ENCODE measurements at regions not wholly inside any gene's neighbourhood (a gene's known extent, or its start where the extent isn't known, plus 50 kb on each side); places are given as distances from the start of the nearest gene placed in this dataset.

DNA sequence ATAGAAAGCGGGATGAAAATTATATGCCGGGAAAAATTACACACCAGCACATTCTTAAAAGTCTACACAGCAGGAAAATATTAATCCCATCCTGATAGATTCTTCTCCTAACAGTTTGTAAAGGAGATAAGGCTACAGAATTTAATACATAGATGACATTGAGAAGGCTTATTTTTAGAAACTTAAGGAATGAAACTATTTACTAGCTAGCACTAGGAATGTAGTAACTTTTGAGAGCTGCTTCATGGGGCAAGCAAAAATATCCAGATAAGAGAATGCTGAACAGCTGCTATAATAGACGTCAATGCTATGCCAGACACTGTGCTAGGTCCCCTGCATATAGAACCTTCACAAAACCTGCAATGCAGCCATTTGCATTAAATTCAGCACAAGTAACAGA is 912.7 kb upstream of the NR2F2 start:
- no peak for DNase-seq

DNA sequence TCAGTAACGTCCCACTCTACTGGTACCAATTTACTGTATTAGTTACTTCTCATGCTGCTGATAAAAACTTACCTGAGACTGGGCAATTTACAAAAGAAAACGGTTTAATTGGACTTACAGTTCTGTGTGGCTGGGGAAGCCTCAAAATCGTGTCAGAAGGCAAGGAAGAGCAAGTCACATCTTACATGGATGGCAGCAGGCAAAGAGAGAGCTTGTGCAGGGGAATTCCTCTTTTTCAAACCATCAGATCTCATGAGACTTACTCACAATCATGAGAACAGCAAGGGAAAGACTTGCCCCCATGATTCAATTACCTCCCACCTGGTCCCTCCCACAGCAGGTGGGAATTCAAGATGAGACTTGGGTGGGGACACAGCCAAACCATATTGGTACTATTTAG is 908.2 kb upstream of the NR2F2 start:
- DNase-seq, result no peak

DNA sequence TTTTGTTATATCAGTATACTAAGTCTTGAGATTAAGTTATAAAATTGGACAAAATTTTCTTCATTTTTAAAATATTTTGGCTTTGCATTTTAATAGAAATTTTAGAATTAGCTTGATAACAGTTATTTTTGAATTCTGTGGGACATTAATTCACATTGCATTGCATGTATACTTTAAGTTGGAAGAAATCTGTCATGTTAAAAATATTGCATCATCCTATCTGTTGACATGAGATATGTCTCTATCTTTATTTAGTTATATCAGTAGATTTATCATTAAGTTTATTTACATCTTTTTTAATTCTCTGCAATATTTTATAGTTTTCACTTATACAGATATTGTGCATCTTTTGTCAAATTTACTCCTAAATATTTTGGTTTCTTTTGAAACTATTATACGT is 904.6 kb upstream of the NR2F2 start:
- no peak for DNase-seq

DNA sequence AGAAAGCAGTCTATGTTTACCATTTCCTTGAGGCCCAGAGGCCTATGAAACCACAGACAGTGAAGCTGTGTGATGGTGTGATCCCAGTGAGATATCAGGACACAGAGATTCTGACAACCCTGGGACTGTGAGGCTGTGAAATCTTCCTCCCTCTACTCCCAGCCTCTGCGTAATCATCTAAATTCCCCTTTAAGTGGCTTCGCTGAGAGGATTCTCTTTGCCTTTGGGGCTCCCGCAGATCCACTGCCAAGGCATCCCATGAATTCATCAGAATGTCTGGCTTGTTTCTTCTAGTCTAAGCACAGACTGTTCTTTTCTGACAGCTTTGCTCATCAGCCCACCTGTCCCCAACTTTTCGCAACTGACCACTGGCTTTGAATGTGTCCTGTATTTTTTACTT is 901.2 kb upstream of the NR2F2 start:
- no peak for DNase-seq

DNA sequence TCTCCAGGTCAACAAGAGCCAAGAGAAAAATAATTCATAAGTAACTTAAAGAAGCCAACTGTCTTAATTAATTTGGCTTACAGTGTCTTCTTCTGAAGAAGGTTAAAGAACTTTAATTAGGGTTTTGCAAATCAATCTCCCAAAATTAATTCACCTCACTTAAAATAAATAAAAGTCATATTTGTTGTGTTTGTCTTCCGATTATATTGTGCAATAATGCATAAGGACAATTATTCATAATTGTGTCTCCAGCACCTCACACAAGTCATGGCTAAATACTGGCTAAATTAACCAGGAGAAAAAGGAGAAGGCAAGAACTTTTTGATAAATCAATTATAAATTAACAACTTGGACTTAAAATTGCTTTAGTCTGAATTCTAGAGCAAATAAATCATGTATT is 899.0 kb upstream of the NR2F2 start:
- DNase-seq, result no peak

DNA sequence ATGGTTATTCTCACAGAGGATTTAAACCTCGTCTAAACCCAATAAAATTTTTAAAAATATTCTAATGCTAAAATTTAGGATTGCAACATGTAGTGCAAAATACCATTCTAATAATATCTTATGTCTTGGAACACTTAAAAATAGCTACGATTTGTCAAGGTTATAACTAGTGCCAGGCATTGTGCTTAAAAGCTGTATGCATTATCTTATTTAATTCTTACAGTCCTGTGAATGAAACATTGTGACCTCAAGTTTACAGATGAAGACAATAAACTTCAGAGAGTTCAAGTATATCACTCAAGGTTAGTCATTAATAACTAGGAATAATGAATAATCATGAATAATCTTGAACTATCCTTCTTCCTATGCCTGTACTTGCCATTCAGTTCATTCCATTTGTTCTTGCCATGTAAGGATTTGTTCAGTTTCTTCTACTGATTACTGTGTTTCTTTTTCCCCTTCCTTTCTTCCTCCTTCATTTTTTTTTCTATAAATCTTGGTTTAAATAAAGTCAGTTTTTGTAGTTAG is 897.6 kb upstream of the NR2F2 start:
- DNase-seq, result no peak

DNA sequence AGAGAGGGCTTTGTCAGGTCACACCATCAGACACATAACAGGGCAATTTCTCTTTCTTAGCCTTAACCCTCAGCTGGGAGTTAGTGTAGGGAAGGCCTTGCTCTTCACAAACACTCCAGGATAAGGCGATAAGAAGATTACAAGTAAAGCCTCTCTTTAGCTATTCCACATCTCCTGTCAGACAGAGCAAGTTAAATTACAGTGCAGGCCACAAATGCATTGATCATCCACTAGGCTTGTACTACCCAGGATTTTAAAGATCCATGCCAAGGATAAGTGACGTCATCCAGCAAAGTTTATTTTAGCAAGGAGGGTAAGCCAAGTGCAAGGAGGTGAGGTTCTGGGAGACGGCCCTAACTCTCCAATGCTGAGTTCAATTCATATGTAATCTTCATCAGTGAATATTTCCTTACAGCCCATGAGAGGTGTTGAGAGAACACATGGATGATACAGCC is 890.6 kb upstream of the NR2F2 start:
- no peak for DNase-seq

DNA sequence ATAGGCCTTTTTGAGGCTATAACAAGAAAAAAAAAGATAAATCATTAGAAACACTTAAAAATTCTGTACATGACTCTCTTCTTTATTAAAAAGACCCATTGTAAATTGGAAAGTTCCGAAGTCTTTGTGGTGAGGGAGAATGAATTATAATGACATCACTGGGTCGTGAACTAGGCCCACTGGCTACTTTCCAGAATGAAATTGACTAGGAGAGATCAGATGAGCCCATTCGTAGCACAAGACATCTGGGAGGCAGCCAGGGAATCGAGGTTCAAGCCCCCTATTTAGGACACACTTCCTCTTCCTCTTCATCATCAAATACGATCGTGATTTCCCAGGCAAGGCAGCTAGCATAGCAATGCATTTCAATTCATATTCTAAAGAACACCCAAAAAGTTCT is 889.8 kb upstream of the NR2F2 start:
- DNase-seq, result no peak

DNA sequence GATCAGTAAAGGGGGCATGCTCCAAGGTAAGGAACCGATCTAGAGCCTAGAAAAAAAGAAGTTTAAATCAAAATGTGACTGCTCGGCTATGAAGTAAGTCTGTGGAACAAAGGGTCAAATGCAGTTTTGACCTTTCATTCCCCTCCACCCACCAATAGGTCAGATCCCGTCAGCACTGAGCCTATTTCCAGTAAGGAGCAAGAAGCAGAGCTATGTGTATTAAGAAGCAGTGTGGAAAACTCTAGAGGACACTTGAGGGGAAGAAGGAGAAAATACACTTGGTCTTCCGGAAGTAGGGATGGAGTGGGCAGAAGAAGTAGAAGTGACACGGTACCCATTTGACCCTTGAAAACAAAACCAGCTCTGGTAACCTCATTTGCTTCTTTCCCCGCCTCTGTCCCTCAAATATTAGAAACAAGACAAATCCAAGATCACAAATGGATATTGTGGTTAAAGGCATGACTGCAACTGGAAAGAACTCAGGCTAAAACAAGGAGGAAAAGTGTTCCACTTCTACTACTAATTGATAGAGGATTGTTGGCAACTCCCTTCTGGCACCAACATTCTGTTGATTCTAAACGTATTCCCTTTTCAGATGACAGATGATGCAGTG is 888.3 kb upstream of the NR2F2 start:
- DNase-seq, result no peak

DNA sequence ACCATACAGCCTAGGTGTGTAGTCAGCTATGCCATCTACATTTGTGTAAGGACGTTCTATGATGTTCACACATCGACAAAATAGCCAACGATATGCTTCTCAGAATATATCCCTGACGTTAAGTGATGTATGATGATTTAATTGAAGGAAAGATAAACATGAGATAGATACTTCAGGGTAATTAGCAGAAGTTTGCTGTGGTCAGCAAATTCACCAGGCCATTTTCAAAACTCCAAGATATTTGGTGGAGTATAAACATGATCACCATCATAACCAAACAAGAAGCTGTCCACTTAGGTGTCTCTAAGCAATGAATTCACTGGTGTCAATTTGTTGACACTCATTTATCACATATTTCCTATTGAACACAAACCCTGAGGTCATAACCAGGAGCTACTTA is 885.6 kb upstream of the NR2F2 start:
- DNase-seq, result no peak

DNA sequence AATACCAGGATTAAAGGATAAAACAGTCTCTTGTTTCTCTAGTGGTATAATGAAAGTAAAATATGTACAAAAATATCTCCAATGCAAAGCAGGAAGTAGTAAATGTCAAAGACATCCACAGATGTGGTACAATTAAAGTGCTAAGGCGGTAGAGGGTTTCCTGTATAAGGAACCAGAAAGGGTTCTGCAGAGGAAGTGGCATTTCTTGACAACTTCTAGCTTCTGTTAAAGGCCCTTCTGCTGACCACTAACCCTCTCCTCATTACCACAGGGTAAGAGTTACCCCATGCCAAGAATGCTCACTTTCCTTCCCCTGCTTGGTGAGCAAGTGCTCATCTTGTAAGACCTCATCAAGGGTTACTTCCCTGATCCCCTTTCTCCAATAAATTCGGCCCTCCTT is 883.6 kb upstream of the NR2F2 start:
- no peak for DNase-seq

DNA sequence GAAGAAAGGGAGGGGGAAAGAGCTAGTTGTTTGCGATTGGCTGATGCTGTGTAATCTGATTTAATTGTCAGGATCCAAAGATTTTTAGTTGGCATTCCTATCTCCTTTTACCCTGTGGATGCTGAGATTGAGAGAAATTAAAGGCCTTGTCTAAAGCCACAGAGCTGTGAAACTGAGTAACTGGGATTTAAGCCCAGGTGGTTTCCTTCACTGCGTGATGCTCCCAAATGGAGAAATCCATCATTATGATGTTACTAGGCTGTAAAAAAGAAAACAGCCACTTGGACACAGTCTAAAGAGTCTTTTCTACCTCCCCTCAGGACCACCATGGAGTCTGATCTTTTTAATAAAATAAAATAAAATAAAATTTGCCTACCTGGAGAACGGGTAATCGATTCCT is 883.0 kb upstream of the NR2F2 start:
- DNase-seq, result no peak

DNA sequence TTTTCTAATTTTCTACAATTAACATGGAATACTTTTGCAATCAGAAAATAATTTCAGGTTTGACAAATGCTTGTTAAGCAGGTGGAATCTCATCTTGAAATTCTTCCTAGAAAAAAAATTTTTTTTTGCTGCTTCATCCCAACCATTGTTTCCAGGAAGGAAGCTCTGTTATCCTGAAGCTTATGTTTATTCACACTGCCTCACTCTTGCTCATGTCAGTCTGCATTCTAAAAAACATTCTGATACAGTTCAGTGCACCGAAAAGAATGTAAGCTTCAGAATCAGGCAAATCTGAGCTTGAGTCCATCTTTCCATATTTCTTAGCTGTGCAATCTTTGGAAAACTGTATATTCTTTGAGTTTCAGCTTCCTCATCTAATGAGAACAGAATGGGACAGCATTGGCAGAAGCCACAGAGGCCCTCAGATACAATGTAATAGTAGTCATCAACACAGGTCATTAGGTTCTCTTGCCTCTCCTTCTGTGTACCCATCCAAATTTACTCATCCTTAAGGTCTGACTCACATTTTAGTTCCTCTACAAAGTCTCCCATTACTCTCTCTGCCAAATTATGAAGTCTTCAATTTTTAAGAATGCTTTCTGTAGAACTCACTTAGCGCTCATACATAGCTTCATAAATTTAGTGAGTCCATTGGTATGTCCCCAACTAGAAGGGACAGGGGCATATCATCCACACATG is 881.8 kb upstream of the NR2F2 start:
- DNase-seq, result no peak

DNA sequence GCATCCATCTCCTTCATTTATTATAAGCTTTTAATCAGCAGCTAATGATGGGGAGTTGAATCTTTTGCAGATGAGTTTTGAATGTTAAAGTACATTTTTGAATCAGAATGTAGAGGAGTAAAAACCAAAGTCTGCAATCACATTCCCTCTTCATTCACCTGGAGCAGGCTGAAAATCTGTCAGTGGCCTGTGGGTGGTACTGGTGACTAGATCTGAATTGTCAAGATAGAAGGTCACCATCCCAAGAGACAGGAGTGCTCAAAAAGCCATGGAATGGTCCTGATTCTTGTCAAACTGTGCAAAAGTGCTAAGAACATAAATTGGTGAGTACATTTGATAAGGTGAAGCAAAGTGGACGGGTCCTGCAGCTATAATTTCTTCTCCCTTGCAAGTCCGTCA is 881.3 kb upstream of the NR2F2 start:
- no peak for DNase-seq

DNA sequence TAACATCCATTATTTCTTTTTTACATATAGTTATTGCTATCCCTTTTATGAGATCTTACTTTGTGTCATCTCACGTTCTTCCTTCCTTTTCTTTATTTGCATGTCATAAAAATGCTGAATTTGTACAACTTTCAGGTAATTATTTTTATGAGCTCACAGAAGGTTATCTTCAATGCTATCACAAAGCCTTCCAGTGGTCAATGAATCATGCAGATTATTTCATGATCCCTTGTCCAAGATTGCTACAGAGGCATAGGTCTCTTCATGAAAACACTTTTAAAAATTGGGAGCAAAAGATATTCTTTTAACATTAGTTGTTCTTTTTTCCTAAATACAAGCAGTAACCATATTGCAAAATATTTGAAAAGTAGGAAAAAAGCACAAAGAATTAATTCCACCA is 880.1 kb upstream of the NR2F2 start:
- no peak for DNase-seq

DNA sequence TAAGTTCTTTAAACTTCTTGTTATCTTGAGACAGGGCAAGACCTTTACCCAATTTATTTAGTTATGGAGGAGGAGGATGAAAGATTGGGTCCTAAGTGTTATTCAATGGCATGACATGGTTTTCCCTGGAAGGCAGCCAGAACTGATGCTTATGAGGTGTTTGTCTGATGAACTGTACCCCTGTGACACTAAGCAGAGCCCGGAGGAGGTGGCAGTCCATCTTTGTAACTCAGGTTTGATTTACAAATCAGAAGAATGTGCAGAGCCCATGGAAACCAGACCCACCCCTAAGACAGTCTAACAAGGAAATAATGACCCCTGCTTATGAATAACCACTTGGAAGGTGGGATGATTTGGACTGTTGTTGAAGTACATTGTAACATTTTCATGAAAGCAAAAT is 878.6 kb upstream of the NR2F2 start:
- no peak for DNase-seq

DNA sequence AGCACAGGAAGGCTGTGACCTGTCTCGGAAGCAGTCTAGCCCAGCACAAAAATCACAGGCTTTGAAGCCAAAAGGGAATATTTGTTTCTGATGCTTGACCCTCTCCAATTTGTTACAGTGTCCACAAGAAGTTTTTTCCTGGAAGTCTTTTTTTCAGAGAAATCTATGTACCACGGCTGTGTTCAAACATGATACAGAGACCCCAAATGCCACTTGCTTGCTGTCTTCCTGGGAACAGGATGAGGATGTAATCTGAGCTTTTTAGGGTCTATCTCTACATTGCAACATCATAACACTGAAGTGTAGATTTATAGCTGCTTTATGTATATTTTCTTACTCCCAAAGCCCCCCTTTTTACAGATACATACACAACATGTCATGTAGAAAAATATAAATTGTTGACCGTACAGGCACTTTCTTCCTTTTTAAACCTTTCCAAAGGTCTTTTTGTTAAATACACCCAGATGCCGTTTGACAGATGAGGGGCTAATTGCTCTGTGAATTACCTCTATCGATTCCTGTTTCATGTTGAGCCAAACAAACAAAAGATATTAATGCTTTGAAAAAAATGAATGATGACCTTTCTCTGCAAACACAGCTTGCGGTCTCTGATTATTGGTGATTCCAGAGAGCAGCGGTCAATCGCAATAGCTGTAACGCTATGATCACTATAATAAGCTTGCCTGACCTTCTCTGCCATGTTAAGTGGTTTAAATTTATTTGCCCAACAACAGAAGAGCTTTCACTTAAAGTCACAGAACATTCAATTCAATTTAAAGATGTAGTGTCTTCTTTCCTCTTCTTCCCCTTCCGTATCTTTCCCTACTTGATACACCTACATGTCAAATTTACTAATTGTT is 875.9 kb upstream of the NR2F2 start:
- DNase-seq, result no peak

DNA sequence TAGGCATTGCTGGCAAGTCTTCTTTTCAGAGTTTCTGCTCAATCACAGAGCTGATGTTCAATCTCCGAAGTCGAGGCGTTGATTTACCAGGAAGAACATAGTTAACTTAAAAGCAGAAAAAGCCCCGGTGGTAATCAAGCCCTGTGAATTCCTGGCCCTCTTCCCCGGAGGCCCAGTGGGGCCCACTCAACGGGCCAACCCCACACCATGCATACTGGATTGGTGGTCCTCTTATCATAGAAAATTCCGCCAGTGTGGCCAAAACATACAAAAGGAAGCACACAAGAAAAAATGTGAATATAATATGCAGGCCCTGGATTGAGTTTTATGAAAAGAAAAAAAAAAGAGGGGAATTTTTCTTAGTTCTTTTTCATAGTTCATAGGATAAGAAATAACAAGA is 873.0 kb upstream of the NR2F2 start:
- no peak for DNase-seq

DNA sequence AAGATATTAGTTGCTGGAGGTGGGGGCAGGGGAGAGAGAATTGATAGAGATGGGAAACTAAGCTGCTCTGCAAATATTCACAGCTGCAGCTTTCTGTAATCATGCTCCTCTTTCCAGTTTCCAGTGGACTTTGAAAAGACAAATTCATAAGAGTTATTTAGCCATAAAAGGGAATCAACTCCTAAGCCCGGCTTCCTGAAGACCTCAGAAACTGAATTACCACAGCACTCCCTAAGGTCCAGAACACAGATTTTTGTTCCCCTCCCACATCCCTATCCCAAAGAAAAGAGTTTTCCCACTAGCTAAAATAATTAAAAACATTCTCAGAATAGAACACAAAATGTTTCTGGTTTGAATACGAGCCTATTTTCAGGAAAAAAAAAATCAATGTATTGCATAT is 871.8 kb upstream of the NR2F2 start:
- no peak for DNase-seq

DNA sequence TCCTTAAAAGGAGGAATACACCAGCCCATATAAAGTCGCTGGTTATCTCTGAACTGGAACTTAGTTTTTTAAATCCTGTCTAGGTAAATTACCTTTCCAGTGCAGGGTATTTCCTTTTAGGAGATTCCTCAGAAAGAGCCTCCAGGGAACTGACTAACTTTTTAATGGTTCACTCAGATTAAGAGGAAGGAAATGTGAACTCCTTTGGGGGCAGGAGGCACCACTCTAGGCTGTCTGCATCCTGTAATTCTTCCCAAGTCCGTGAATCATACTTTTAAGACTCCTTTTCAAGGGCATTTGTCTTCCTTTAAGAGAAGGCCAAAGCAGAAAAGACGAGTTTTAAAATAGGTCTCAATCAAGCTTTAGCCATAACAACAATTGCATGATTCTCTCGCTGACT is 871.2 kb upstream of the NR2F2 start:
- DNase-seq, result no peak

DNA sequence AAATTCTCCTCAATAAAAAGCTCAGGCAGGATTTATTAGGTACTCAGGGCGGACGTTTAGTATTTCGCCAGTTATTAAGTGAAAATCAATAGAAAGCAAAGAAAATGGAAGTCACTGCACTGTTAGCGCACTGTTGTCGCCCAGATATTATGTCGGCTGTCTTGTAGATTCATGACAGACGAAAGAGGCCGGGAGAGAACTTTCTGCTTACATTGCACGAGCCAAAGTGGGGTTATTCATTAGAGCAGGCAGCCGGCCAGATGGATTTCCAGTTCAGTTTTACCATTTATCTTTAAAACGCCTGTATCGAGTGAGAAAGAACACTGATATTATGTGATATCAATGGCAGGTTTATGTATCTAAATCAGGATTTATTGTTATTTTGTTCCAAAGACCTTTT is 866.0 kb upstream of the NR2F2 start:
- no peak for DNase-seq

DNA sequence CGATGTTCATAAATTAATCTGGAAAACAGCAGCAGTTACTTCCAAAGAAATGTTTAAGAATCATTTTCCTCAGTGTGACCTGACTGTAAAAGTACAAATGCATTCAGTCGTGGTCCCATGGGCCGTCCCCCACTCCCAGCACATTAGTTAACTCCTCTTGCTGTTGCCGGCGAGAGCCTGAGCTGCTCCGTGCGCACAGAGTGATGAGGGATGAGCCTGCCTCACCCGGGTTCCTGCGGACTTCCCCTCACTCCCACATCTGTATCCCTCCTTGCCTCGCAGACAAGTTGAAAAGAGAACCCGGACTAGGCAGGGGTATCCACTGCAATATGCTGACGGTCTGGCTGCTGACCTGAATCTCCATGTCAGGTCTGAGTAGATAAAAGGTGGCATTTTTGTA is 861.7 kb upstream of the NR2F2 start:
- no peak for DNase-seq

DNA sequence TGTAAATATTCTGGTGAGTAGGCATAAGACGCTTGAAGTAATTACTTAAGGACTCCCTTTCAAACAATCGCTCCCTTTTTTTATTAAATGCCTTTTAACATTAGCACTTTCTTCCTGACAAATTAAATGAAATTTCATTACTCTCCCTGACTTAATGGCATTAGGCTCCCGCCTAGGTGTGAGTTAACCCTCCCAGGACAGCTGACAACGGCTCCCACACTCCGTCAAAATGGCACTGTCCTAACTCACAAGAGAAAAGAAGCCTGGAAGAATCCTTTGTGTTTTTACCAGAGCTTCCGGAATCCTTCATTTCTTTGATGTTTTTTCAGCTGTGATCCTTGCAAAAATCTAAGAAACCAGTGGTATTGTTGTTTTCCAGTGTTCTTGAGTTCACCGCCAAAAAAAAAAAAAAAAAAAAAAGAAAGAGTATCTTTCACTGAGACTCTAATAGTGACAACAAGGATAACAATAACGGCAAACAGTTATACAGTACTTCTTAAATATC is 861.0 kb upstream of the NR2F2 start:
- DNase-seq, result no peak

DNA sequence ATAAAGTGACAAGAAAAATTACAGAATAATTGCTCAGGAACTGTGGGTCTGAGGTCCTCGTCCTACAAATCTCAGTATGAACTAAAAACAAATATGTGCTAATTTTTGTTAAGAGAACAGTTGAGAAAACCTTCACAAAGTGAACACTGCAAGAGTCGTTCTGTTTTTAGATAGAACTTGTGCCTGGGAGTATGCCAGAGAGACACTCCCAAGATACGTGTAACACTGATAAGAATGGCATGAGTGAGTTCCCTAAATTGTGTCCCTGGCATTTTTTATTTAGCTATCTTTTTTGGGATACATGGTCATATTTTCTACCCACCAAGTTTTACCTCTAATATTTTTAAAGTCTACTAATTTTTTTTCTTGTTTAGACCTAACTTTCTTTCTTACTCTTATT is 860.0 kb upstream of the NR2F2 start:
- DNase-seq, result no peak

All from T-helper 9 cell (primary cell).